Mucosa of stomach (tissue), 1 donor: ENCODE measurements at regions not wholly inside any gene's neighbourhood (a gene's known extent, or its start where the extent isn't known, plus 50 kb on each side); places are given as distances from the start of the nearest gene placed in this dataset.

Experiments used
- H3K27me3 ChIP-seq: one replicate; pipeline ENCODE4 v1.7.0; 2013; ENCODE audit warnings: mild to moderate bottlenecking, low read length; ENCODE audit not compliant: control insufficient read depth, insufficient read depth
- H3K36me3 ChIP-seq: one replicate; pipeline ENCODE4 v1.7.0; 2013; ENCODE audit warnings: low read length; ENCODE audit not compliant: control insufficient read depth, insufficient read depth
- H3K4me1 ChIP-seq: one replicate; pipeline ENCODE4 v1.7.0; 2013; ENCODE audit warnings: mild to moderate bottlenecking, low read length; ENCODE audit not compliant: control insufficient read depth, insufficient read depth
- H3K4me3 ChIP-seq: one replicate; pipeline ENCODE4 v1.7.0; 2013; ENCODE audit warnings: low read length
- H3K9ac ChIP-seq: one replicate; pipeline ENCODE4 v1.7.0; 2013; ENCODE audit warnings: mild to moderate bottlenecking, low read length, moderate library complexity
- H3K9me3 ChIP-seq: one replicate; pipeline ENCODE4 v1.7.0; 2013; ENCODE audit warnings: mild to moderate bottlenecking, low read length, moderate library complexity; ENCODE audit not compliant: control insufficient read depth
- donor health status: Pancreatic carcinoma.

GRCh38 chr22:48084041-48084728 lies 1321.7 kb downstream of the TBC1D22A start:
- Histone ChIP-seq H3K27me3 (no peaks in the 10 kb centered on the region), H3K4me3 (no peak overlapping the region), H3K36me3 (no peaks in the 10 kb centered on the region), H3K4me1 (no peaks in the 10 kb centered on the region), H3K9me3 (no peaks in the 10 kb centered on the region), H3K9ac (no peak overlapping the region)

- Histone ChIP-seq H3K9ac (no peak overlapping the region), H3K27me3 (no peaks in the 10 kb centered on the region), H3K4me1 (no peaks in the 10 kb centered on the region), H3K9me3 (no peaks in the 10 kb centered on the region), H3K4me3 (no peak overlapping the region), H3K36me3 (no peaks in the 10 kb centered on the region)
Observed at GRCh38 chr22:48083502-48083901, 1321.1 kb downstream of the TBC1D22A start.

GRCh38 chr22:48082284-48082683 lies 1319.8 kb downstream of the TBC1D22A start:
- no peaks in the 10 kb centered on the region for H3K4me1 ChIP-seq
- no peak overlapping the region for H3K9ac ChIP-seq
- no peaks in the 10 kb centered on the region for H3K27me3 ChIP-seq

GRCh38 chr22:48081281-48081680 lies 1318.8 kb downstream of the TBC1D22A start:
- H3K4me3 ChIP-seq, result no peak overlapping the region
- H3K36me3 ChIP-seq, result no peaks in the 10 kb centered on the region
- H3K9me3 ChIP-seq, result no peaks in the 10 kb centered on the region
- no peaks in the 10 kb centered on the region for H3K27me3 ChIP-seq
- H3K9ac ChIP-seq, result no peak overlapping the region
- no peaks in the 10 kb centered on the region for H3K4me1 ChIP-seq

More at GRCh38 chr22:48082284-48082683, 1319.8 kb downstream of the TBC1D22A start:
- Histone ChIP-seq H3K4me3 (no peak overlapping the region), H3K36me3 (no peaks in the 10 kb centered on the region), H3K9me3 (no peaks in the 10 kb centered on the region)

GRCh38 chr22:48080316-48081165 lies 1318.1 kb downstream of the TBC1D22A start:
- Histone ChIP-seq H3K27me3 (no peaks in the 10 kb centered on the region), H3K36me3 (no peaks in the 10 kb centered on the region), H3K9ac (no peak overlapping the region), H3K4me1 (no peaks in the 10 kb centered on the region), H3K4me3 (no peak overlapping the region), H3K9me3 (no peaks in the 10 kb centered on the region)

- no peaks in the 10 kb centered on the region for H3K27me3 ChIP-seq
- no peak overlapping the region for H3K4me3 ChIP-seq
- H3K36me3 ChIP-seq, result no peaks in the 10 kb centered on the region
- no peaks in the 10 kb centered on the region for H3K4me1 ChIP-seq
- no peaks in the 10 kb centered on the region for H3K9me3 ChIP-seq
- no peak overlapping the region for H3K9ac ChIP-seq
Observed at GRCh38 chr22:48079505-48080290, 1317.2 kb downstream of the TBC1D22A start.

- Histone ChIP-seq H3K27me3 (no peaks in the 10 kb centered on the region), H3K9me3 (no peaks in the 10 kb centered on the region), H3K4me1 (no peaks in the 10 kb centered on the region), H3K4me3 (no peak overlapping the region), H3K9ac (no peak overlapping the region), H3K36me3 (no peaks in the 10 kb centered on the region)
Observed at GRCh38 chr22:48078825-48079224, 1316.4 kb downstream of the TBC1D22A start.

GRCh38 chr22:48077699-48078098 lies 1315.2 kb downstream of the TBC1D22A start:
- Histone ChIP-seq H3K9ac (no peak overlapping the region), H3K36me3 (no peaks in the 10 kb centered on the region), H3K4me1 (no peaks in the 10 kb centered on the region), H3K27me3 (no peaks in the 10 kb centered on the region), H3K4me3 (no peak overlapping the region), H3K9me3 (no peaks in the 10 kb centered on the region)

GRCh38 chr22:48076008-48076407 lies 1313.6 kb downstream of the TBC1D22A start:
- no peaks in the 10 kb centered on the region for H3K36me3 ChIP-seq

GRCh38 chr22:48075604-48076003 lies 1313.2 kb downstream of the TBC1D22A start:
- H3K4me3 ChIP-seq, result no peak overlapping the region
- no peaks in the 10 kb centered on the region for H3K4me1 ChIP-seq
- H3K9me3 ChIP-seq, result no peaks in the 10 kb centered on the region
- H3K36me3 ChIP-seq, result no peaks in the 10 kb centered on the region
- H3K27me3 ChIP-seq, result no peaks in the 10 kb centered on the region
- no peak overlapping the region for H3K9ac ChIP-seq

More at GRCh38 chr22:48076008-48076407, 1313.6 kb downstream of the TBC1D22A start:
- Histone ChIP-seq H3K9ac (no peak overlapping the region), H3K4me1 (no peaks in the 10 kb centered on the region), H3K9me3 (no peaks in the 10 kb centered on the region), H3K27me3 (no peaks in the 10 kb centered on the region), H3K4me3 (no peak overlapping the region)

GRCh38 chr22:48072777-48073176 lies 1310.3 kb downstream of the TBC1D22A start:
- no peaks in the 10 kb centered on the region for H3K4me1 ChIP-seq
- H3K4me3 ChIP-seq, result no peak overlapping the region
- H3K9me3 ChIP-seq, result no peaks in the 10 kb centered on the region
- H3K36me3 ChIP-seq, result no peaks in the 10 kb centered on the region
- no peak overlapping the region for H3K9ac ChIP-seq
- no peaks in the 10 kb centered on the region for H3K27me3 ChIP-seq

GRCh38 chr22:48071828-48072227 lies 1309.4 kb downstream of the TBC1D22A start:
- H3K4me1 ChIP-seq, result no peaks in the 10 kb centered on the region

More at GRCh38 chr22:48071828-48072227, 1309.4 kb downstream of the TBC1D22A start:
- H3K27me3 ChIP-seq, result no peaks in the 10 kb centered on the region
- H3K4me3 ChIP-seq, result no peak overlapping the region
- no peak overlapping the region for H3K9ac ChIP-seq
- no peaks in the 10 kb centered on the region for H3K9me3 ChIP-seq
- H3K36me3 ChIP-seq, result no peaks in the 10 kb centered on the region
